T-helper 2 cell (primary cell): ENCODE measurements at regions not wholly inside any gene's neighbourhood (a gene's known extent, or its start where the extent isn't known, plus 50 kb on each side); places are given as distances from the start of the nearest gene placed in this dataset.
"Not testable (repeated sequence)": the region's sequence is repeated elsewhere in the genome, so short reads cannot be mapped to it uniquely, and the experiment has no call there.

Experiments
- DNase-seq, 5 experiments: peaks; one replicate each; pipeline versions ENCODE4 v3.0.0 to v3.0.0-alpha.2; 2012 to 2022

GRCh38 chr7:80018941-80019808 is 115.5 kb upstream of the GNAI1 start:
- peak in 1 of 5 experiments; percentile 30 for DNase-seq

- DNase-seq, result no peak
Measured at GRCh38 chr7:80017101-80017698, 117.4 kb upstream of the GNAI1 start.

- peak in 1 of 5 experiments; percentile 1 for DNase-seq
Measured at GRCh38 chr7:80014511-80014910, 120.1 kb upstream of the GNAI1 start.

- no peak for DNase-seq
Measured at GRCh38 chr7:80008039-80008438, 126.6 kb upstream of the GNAI1 start.

GRCh38 chr7:80002865-80003264 is 131.8 kb upstream of the GNAI1 start:
- no peak for DNase-seq

GRCh38 chr7:79998363-79998762 is 136.3 kb upstream of the GNAI1 start:
- DNase-seq, result no peak

- no peak for DNase-seq
Measured at GRCh38 chr7:79997345-79997744, 137.3 kb upstream of the GNAI1 start.

GRCh38 chr7:79995741-79996140 is 138.9 kb upstream of the GNAI1 start:
- DNase-seq, result not testable (repeated sequence)

- DNase-seq, result no peak
Measured at GRCh38 chr7:79988653-79989052, 146.0 kb upstream of the GNAI1 start.

- no peak for DNase-seq
Measured at GRCh38 chr7:79984210-79984609, 150.4 kb upstream of the GNAI1 start.

GRCh38 chr7:79982141-79982770 is 152.4 kb upstream of the GNAI1 start:
- no peak for DNase-seq

GRCh38 chr7:79980376-79980775 is 154.3 kb upstream of the GNAI1 start:
- no peak for DNase-seq

- no peak for DNase-seq
Measured at GRCh38 chr7:79979437-79979836, 155.2 kb upstream of the GNAI1 start.

GRCh38 chr7:79977481-79977880 is 157.2 kb upstream of the GNAI1 start:
- DNase-seq, result no peak

- peak in 1 of 5 experiments; percentile 4 for DNase-seq
Measured at GRCh38 chr7:79976711-79977020, 158.0 kb upstream of the GNAI1 start.

GRCh38 chr7:79975986-79976710 is 158.5 kb upstream of the GNAI1 start:
- not testable (repeated sequence) for DNase-seq

- DNase-seq, result no peak
Measured at GRCh38 chr7:79973455-79973854, 161.2 kb upstream of the GNAI1 start.

- DNase-seq, result no peak
Measured at GRCh38 chr7:79971058-79971457, 163.6 kb upstream of the GNAI1 start.

- DNase-seq, result no peak
Measured at GRCh38 chr7:79968894-79969293, 165.7 kb upstream of the GNAI1 start.

- no peak for DNase-seq
Measured at GRCh38 chr7:79968077-79968648, 166.5 kb upstream of the GNAI1 start.

GRCh38 chr7:79965946-79966345 is 168.7 kb upstream of the GNAI1 start:
- no peak for DNase-seq

- DNase-seq, result no peak
Measured at GRCh38 chr7:79964463-79964862, 170.2 kb upstream of the GNAI1 start.

GRCh38 chr7:79953130-79953529 is 181.5 kb upstream of the GNAI1 start:
- no peak for DNase-seq
